GM23338 (cell line): ENCODE measurements at regions not wholly inside any gene's neighbourhood (a gene's known extent, or its start where the extent isn't known, plus 50 kb on each side); places are given as distances from the start of the nearest gene placed in this dataset.

ENCODE experiments used
- ATAC-seq: fragments of 200-7000 bp; cut with Tn5 transposase; 3 replicates; pipeline ENCODE4 v1.9.1; 2020
- DNase-seq: peaks from one replicate; pipeline ENCODE4 v3.0.0-alpha.2; 2015; ENCODE audit warnings: low spot score
- H2AFZ ChIP-seq: fragments of 200-600 bp; sonication (generic); 2 replicates; pipeline ENCODE4 v1.8.0; 2016; ENCODE audit warnings: antibody characterized with exemption, mild to moderate bottlenecking, moderate library complexity
- H3F3A ChIP-seq: fragments of 200-600 bp; sonication (generic); replicated peaks from 2 replicates; pipeline ENCODE4 v1.8.0; 2017; ENCODE audit warnings: antibody characterized with exemption, mixed run types, low read depth
- H3K27ac ChIP-seq: fragments of 200-600 bp; sonication (generic); 2 replicates; pipeline ENCODE4 v1.6.1; 2016; ENCODE audit warnings: low read depth
- H3K27me3 ChIP-seq: fragments of 200-600 bp; sonication (generic); 2 replicates; pipeline ENCODE4 v1.8.0; 2016; ENCODE audit warnings: mild to moderate bottlenecking, mixed run types, moderate library complexity; ENCODE audit not compliant: insufficient read depth
- H3K36me3 ChIP-seq: fragments of 200-600 bp; sonication (generic); 2 replicates; pipeline ENCODE4 v1.8.0; 2016; ENCODE audit warnings: mild to moderate bottlenecking; ENCODE audit not compliant: insufficient read depth
- H3K4me1 ChIP-seq: fragments of 200-600 bp; sonication (generic); 2 replicates; pipeline ENCODE4 v1.8.0; 2016; ENCODE audit warnings: mild to moderate bottlenecking, moderate library complexity; ENCODE audit not compliant: insufficient read depth
- H3K4me2 ChIP-seq: fragments of 200-600 bp; sonication (generic); 2 replicates; pipeline ENCODE4 v1.7.1; 2017; ENCODE audit warnings: mixed run types
- H3K4me3 ChIP-seq: fragments of 200-600 bp; sonication (generic); 2 replicates; pipeline ENCODE4 v1.6.1; 2016; ENCODE audit warnings: mixed run types
- H3K79me2 ChIP-seq: fragments of 200-600 bp; sonication (generic); replicated peaks from 2 replicates; pipeline ENCODE4 v1.8.0; 2017; ENCODE audit warnings: mild to moderate bottlenecking; ENCODE audit not compliant: insufficient read depth
- H3K9me2 ChIP-seq: fragments of 200-600 bp; sonication (generic); 2 replicates; pipeline ENCODE4 v1.8.0; 2017; ENCODE audit not compliant: insufficient read depth
- H4K20me1 ChIP-seq: fragments of 200-600 bp; sonication (generic); replicated peaks from 2 replicates; pipeline ENCODE4 v1.8.0; 2017; ENCODE audit warnings: mild to moderate bottlenecking; ENCODE audit not compliant: insufficient read depth
- H3K27ac Mint-ChIP-seq: 2 replicates; pipeline ENCODE4 v1.8.0; 2020; ENCODE audit warnings: inconsistent platforms, mild to moderate bottlenecking, moderate library complexity, mixed read lengths
- H3K27me3 Mint-ChIP-seq: 3 replicates; pipeline ENCODE4 v1.8.0; 2022; ENCODE audit warnings: low read depth, mild to moderate bottlenecking, moderate library complexity, mixed read lengths, inconsistent platforms; ENCODE audit not compliant: insufficient read depth, poor library complexity
- H3K36me3 Mint-ChIP-seq: 3 replicates; pipeline ENCODE4 v1.8.0; 2021; ENCODE audit warnings: low read depth, mild to moderate bottlenecking, inconsistent platforms, moderate library complexity, mixed read lengths
- H3K4me1 Mint-ChIP-seq: 3 replicates; pipeline ENCODE4 v1.8.0; 2020; ENCODE audit warnings: mild to moderate bottlenecking, inconsistent platforms, mixed read lengths
- H3K4me3 Mint-ChIP-seq: 3 replicates; pipeline ENCODE4 v1.8.0; 2021; ENCODE audit warnings: moderate library complexity, mild to moderate bottlenecking, inconsistent platforms, mixed read lengths
- H3K9me3 Mint-ChIP-seq: 3 replicates; pipeline ENCODE4 v1.8.0; 2020; ENCODE audit warnings: moderate library complexity, mild to moderate bottlenecking, inconsistent platforms, mixed read lengths
- CREB1 ChIP-seq: fragments of 250-450 bp; sonication (Bioruptor Pico); IDR thresholded peaks from 2 replicates; pipeline ENCODE4 v1.5.0; 2020; ENCODE audit warnings: low read depth, mild to moderate bottlenecking, moderate library complexity
- EZH2phosphoT487 ChIP-seq: fragments of 200-600 bp; sonication (generic); IDR thresholded peaks from one replicate; pipeline ENCODE4 v1.8.1; 2018; ENCODE audit warnings: antibody characterized with exemption; ENCODE audit not compliant: unreplicated experiment
- JUNB ChIP-seq: IDR thresholded peaks from one replicate; pipeline ENCODE4 v1.6.1; 2016; ENCODE audit warnings: antibody characterized with exemption; ENCODE audit not compliant: unreplicated experiment
- POLR2AphosphoS5 ChIP-seq: IDR thresholded peaks from 2 replicates; pipeline ENCODE4 v1.6.1; 2016; ENCODE audit warnings: antibody characterized with exemption, low read depth
- STAT1 ChIP-seq: IDR thresholded peaks from one replicate; pipeline ENCODE4 v1.6.1; 2016; ENCODE audit warnings: antibody characterized with exemption; ENCODE audit not compliant: unreplicated experiment
- ZNF114 ChIP-seq: fragments of 250-450 bp; sonication (Bioruptor Pico); IDR thresholded peaks from 2 replicates; pipeline ENCODE4 v1.5.0; 2020; ENCODE audit warnings: mild to moderate bottlenecking, moderate library complexity
- ZNF331 ChIP-seq: fragments of 250-450 bp; sonication (Bioruptor Pico); IDR thresholded peaks from 2 replicates; pipeline ENCODE4 v1.5.0; 2020; ENCODE audit warnings: low read depth, mild to moderate bottlenecking, moderate library complexity
- TF ChIP-seq, protein P1 (sequence below): IDR thresholded peaks from one replicate; pipeline ENCODE4 v1.6.1; 2018; ENCODE audit warnings: antibody characterized with exemption; ENCODE audit not compliant: unreplicated experiment
- TF ChIP-seq, protein P2 (sequence below), 2 experiments: fragments of 200-600 bp in 1 of 2; sonication (generic) in 1 of 2; conservative IDR thresholded peaks; 2 replicates each; pipeline versions ENCODE4 v1.5.1 to v1.6.1; 2016 to 2017; ENCODE audit warnings: antibody characterized with exemption in 2 of 2, low read depth in 2 of 2, mild to moderate bottlenecking in 2 of 2, moderate library complexity in 1 of 2

DNA sequence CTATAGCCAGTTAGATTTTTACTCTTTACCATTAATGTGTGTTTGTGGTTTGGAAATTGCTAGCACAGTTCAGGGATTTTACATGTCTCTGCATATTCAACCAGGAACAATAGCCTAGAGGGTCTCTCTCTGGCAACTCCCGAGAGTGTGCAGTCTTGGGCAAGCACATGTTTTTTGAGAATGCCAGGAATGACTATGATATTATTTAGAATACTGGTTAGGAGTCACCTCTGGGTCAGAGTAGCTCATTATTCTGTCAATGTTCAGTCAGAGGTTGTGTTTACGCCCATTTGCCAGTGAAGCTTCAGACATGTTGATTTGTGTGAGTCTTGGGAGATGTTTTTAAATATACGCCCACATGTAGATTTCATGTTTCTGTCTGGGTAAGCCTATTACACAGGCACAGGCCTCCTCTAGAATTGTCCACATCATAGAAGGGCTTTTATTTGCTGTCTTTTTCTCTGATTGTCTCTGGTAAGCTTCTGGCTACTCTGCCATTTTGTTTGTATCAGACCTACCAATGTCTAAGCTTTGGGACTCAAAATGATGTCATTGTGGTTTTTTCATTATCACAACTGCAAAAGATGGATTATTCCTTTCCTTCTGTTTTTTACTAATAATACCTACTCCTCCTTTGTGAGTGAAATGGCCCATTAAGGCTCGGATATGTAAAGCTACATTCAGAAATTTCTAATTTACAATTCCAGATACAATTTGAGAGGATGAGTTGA, 203.1 kb upstream of the PPFIA2 start:
- no peaks in the 10 kb centered on the region for H3F3A ChIP-seq
- no peak for ATAC-seq
- H3K4me3 ChIP-seq, result no peak overlapping the region
- no peaks in the 10 kb centered on the region for H3K36me3 ChIP-seq
- peak overlapping the region; percentile 70 for H3K27ac Mint-ChIP-seq
- no peaks in the 10 kb centered on the region for H3K4me1 ChIP-seq
- H3K4me1 Mint-ChIP-seq, result no peaks in the 10 kb centered on the region
- no peak for TF ChIP-seq STAT1
- TF ChIP-seq, protein P1, sequence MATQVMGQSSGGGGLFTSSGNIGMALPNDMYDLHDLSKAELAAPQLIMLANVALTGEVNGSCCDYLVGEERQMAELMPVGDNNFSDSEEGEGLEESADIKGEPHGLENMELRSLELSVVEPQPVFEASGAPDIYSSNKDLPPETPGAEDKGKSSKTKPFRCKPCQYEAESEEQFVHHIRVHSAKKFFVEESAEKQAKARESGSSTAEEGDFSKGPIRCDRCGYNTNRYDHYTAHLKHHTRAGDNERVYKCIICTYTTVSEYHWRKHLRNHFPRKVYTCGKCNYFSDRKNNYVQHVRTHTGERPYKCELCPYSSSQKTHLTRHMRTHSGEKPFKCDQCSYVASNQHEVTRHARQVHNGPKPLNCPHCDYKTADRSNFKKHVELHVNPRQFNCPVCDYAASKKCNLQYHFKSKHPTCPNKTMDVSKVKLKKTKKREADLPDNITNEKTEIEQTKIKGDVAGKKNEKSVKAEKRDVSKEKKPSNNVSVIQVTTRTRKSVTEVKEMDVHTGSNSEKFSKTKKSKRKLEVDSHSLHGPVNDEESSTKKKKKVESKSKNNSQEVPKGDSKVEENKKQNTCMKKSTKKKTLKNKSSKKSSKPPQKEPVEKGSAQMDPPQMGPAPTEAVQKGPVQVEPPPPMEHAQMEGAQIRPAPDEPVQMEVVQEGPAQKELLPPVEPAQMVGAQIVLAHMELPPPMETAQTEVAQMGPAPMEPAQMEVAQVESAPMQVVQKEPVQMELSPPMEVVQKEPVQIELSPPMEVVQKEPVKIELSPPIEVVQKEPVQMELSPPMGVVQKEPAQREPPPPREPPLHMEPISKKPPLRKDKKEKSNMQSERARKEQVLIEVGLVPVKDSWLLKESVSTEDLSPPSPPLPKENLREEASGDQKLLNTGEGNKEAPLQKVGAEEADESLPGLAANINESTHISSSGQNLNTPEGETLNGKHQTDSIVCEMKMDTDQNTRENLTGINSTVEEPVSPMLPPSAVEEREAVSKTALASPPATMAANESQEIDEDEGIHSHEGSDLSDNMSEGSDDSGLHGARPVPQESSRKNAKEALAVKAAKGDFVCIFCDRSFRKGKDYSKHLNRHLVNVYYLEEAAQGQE, result no peak
- no peak for TF ChIP-seq CREB1 (CRISPR knock-in tag)
- no peak for TF ChIP-seq JUNB
- H3K27me3 ChIP-seq, result no peaks in the 10 kb centered on the region
- H3K36me3 Mint-ChIP-seq, result no peaks in the 10 kb centered on the region
- H3K9me3 Mint-ChIP-seq, result no peaks in the 10 kb centered on the region
- H2AFZ ChIP-seq, result peak overlapping the region; percentile 67; the same call in 1 of the 2 replicates
- no peak overlapping the region for H3K4me2 ChIP-seq
- no peak overlapping the region for H3K27ac ChIP-seq
- H3K9me2 ChIP-seq, result no peaks in the 10 kb centered on the region
- no peak for DNase-seq
- H3K79me2 ChIP-seq, result no peaks in the 10 kb centered on the region
- H4K20me1 ChIP-seq, result no peaks in the 10 kb centered on the region
- H3K27me3 Mint-ChIP-seq, result no peaks in the 10 kb centered on the region
- no peak overlapping the region for H3K4me3 Mint-ChIP-seq

DNA sequence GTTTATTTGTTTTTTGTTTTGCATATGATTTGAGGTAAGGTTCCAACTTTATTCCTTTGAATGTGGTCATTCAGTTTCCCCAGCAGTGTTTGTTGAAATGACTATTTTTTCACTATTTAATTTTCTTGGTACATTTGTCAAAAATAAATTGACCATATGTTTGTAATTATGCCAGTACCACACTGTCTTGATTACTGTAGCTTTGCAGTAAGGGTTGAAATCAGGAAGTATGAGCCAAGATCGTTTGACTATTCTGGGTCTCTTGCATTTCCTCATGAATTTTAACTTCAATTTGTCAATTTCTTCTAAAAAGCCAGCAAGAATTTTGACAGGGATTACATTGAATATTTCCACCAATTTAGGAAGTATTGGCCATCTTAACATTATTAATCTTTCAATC, 199.3 kb upstream of the PPFIA2 start:
- Histone ChIP-seq H3K9me2 (no peaks in the 10 kb centered on the region), H3F3A (no peaks in the 10 kb centered on the region), H3K4me1 (no peaks in the 10 kb centered on the region), H4K20me1 (no peaks in the 10 kb centered on the region), H3K36me3 (no peaks in the 10 kb centered on the region), H3K4me2 (no peak overlapping the region), H3K4me3 (no peak overlapping the region), H3K27ac (no peak overlapping the region), H3K79me2 (no peaks in the 10 kb centered on the region), H2AFZ (no peak overlapping the region), H3K27me3 (no peaks in the 10 kb centered on the region)
- Mint-ChIP-seq H3K9me3 (no peaks in the 10 kb centered on the region), H3K4me3 (no peak overlapping the region), H3K4me1 (no peaks in the 10 kb centered on the region), H3K27ac (no peak overlapping the region), H3K36me3 (no peaks in the 10 kb centered on the region), H3K27me3 (no peaks in the 10 kb centered on the region)
- DNase-seq (no peak), ATAC-seq (no peak)
- TF ChIP-seq ZNF114 (CRISPR knock-in tag) (no peak), CREB1 (CRISPR knock-in tag) (no peak), STAT1 (no peak), POLR2AphosphoS5 (no peak), ZNF331 (CRISPR knock-in tag) (no peak), EZH2phosphoT487 (no peak)
- TF ChIP-seq, protein P1, result no peak
- TF ChIP-seq, protein P2, sequence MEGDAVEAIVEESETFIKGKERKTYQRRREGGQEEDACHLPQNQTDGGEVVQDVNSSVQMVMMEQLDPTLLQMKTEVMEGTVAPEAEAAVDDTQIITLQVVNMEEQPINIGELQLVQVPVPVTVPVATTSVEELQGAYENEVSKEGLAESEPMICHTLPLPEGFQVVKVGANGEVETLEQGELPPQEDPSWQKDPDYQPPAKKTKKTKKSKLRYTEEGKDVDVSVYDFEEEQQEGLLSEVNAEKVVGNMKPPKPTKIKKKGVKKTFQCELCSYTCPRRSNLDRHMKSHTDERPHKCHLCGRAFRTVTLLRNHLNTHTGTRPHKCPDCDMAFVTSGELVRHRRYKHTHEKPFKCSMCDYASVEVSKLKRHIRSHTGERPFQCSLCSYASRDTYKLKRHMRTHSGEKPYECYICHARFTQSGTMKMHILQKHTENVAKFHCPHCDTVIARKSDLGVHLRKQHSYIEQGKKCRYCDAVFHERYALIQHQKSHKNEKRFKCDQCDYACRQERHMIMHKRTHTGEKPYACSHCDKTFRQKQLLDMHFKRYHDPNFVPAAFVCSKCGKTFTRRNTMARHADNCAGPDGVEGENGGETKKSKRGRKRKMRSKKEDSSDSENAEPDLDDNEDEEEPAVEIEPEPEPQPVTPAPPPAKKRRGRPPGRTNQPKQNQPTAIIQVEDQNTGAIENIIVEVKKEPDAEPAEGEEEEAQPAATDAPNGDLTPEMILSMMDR (conservative IDR thresholded peaks at IDR 0.05; ENCODE audit: low read depth in 2 of 2), result no peak
